K562 (cell line): ENCODE measurements at regions not wholly inside any gene's neighbourhood (a gene's known extent, or its start where the extent isn't known, plus 50 kb on each side); places are given as distances from the start of the nearest gene placed in this dataset.
A peak's percentile ranks its signal among the peaks of the same experiment; 100 is the strongest.

Experiments
- E2F4 ChIP-seq: sonication (generic); formaldehyde crosslinking; IDR thresholded peaks from 2 replicates; pipeline ENCODE4 v1.8.0; 2022; ENCODE audit warnings: mild to moderate bottlenecking, low read depth, missing genetic modification reagents
- HNRNPL ChIP-seq: fragments of 200-400 bp; formaldehyde crosslinking; IDR thresholded peaks from 2 replicates; pipeline ENCODE4 v1.6.1; 2017; ENCODE audit warnings: low read depth, mild to moderate bottlenecking, low read length
- PPARD ChIP-seq: fragments of 250-450 bp; sonication (Bioruptor Pico); IDR thresholded peaks from 2 replicates; pipeline ENCODE4 v1.8.0; 2022; ENCODE audit warnings: inconsistent platforms, mild to moderate bottlenecking, moderate library complexity
- PRPF4 ChIP-seq: fragments of 200-400 bp; formaldehyde crosslinking; IDR thresholded peaks from one replicate; pipeline ENCODE4 v1.6.1; 2017; ENCODE audit warnings: low read length, low read depth, mild to moderate bottlenecking; ENCODE audit not compliant: insufficient read depth, poor library complexity, severe bottlenecking
- TEAD1 ChIP-seq, 2 experiments: fragments of 450-650 bp in 1 of 2; sonication (generic) in 1 of 2; formaldehyde crosslinking; IDR thresholded peaks; 2 replicates each; pipeline versions ENCODE4 v1.4.0 to v1.8.0; 2020 to 2022; ENCODE audit warnings: mild to moderate bottlenecking in 2 of 2, missing genetic modification reagents in 1 of 2
- ZNF318 ChIP-seq, 2 experiments: fragments of 450-650 bp; IDR thresholded peaks; 2 replicates each; pipeline ENCODE4 v1.6.1; 2016; ENCODE audit warnings: mild to moderate bottlenecking in 2 of 2, borderline replicate concordance in 1 of 2, low read depth in 1 of 2, moderate library complexity in 1 of 2
- TF ChIP-seq, protein P1 (sequence below), 2 experiments: fragments of 200-800 bp in 1 of 2; sonication (Bioruptor generic) in 1 of 2; sonication (generic) in 1 of 2; formaldehyde crosslinking in 1 of 2; IDR thresholded peaks in 1 of 2; conservative IDR thresholded peaks in 1 of 2; 2 replicates each; pipeline versions ENCODE4 v1.5.0 to v1.6.1; 2016 to 2020; ENCODE audit warnings: missing compliant biosample characterization in 1 of 2, missing genetic modification characterization in 1 of 2, missing genetic modification reagents in 1 of 2
- TF ChIP-seq, protein P2 (sequence below): fragments of 450-650 bp; IDR thresholded peaks from 2 replicates; pipeline ENCODE4 v1.6.1; 2016; ENCODE audit warnings: mild to moderate bottlenecking

DNA sequence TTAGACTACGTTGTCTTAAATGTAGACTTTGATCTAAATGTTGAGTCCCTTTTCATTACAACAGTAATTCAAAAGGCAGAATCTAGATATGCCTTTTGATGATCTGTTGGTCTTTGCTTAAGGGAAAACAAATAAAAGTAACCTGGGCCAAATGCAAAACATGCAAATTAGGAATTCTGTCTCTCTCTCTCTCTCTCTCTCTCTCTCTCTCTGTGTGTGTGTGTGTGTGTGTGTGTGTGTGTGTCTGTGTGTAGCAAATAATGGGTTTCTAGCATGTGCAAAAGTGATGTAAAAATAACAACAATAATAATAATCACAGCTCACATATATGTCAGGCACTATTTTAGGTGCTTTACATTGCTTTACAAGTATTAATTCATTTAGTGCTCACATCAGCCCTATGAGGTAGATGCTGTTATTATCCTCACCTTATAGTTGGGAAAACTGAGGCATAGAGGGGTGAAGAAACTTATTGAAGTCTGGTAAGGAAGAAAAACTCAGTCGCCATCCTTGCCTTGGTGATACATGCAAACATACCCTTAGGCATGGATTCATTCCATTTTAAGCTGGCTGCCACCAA is 160.3 kb upstream of the ZNF217 start (continued):
- no peak for TF ChIP-seq PPARD (CRISPR knock-in tag)
- no peak for TF ChIP-seq HNRNPL
- TF ChIP-seq PRPF4: no peak
- TF ChIP-seq TEAD1 (CRISPR knock-in tag; IDR thresholded peaks at IDR 0.05): no peak
- no peak for TF ChIP-seq E2F4 (CRISPR knock-in tag)
- TF ChIP-seq, protein P1, sequence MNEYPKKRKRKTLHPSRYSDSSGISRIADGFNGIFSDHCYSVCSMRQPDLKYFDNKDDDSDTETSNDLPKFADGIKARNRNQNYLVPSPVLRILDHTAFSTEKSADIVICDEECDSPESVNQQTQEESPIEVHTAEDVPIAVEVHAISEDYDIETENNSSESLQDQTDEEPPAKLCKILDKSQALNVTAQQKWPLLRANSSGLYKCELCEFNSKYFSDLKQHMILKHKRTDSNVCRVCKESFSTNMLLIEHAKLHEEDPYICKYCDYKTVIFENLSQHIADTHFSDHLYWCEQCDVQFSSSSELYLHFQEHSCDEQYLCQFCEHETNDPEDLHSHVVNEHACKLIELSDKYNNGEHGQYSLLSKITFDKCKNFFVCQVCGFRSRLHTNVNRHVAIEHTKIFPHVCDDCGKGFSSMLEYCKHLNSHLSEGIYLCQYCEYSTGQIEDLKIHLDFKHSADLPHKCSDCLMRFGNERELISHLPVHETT (CRISPR knock-in tag; conservative IDR thresholded peaks at IDR 0.05 in 1 of 2, IDR thresholded peaks at IDR 0.05 in 1 of 2): 0 out of 4 replicates have a peak, but pooled peaks of 1 of the 2 experiments have one; percentile 19
- TF ChIP-seq, protein P2, sequence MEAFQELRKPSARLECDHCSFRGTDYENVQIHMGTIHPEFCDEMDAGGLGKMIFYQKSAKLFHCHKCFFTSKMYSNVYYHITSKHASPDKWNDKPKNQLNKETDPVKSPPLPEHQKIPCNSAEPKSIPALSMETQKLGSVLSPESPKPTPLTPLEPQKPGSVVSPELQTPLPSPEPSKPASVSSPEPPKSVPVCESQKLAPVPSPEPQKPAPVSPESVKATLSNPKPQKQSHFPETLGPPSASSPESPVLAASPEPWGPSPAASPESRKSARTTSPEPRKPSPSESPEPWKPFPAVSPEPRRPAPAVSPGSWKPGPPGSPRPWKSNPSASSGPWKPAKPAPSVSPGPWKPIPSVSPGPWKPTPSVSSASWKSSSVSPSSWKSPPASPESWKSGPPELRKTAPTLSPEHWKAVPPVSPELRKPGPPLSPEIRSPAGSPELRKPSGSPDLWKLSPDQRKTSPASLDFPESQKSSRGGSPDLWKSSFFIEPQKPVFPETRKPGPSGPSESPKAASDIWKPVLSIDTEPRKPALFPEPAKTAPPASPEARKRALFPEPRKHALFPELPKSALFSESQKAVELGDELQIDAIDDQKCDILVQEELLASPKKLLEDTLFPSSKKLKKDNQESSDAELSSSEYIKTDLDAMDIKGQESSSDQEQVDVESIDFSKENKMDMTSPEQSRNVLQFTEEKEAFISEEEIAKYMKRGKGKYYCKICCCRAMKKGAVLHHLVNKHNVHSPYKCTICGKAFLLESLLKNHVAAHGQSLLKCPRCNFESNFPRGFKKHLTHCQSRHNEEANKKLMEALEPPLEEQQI: peak; percentile 87
- TF ChIP-seq ZNF318 (IDR thresholded peaks at IDR 0.05; ENCODE audit: borderline replicate concordance in 1 of 2, low read depth in 1 of 2): peak in 1 of 2 experiments; percentile 76; a peak in 2 of 4 replicates
